H1 (cell line): ENCODE measurements at regions not wholly inside any gene's neighbourhood (a gene's known extent, or its start where the extent isn't known, plus 50 kb on each side); places are given as distances from the start of the nearest gene placed in this dataset.
A peak's percentile ranks its signal among the peaks of the same experiment; 100 is the strongest.

Experiments used
- CTCF ChIA-PET: fragments of 300-600 bp; sonication (Branson Sonifier 250); formaldehyde crosslinking; loops from one replicate; lab custom pipeline; 2021; ENCODE audit not compliant: partially characterized antibody; lab: Charles Lee
- POLR2A ChIA-PET: fragments of 300-600 bp; sonication (Branson Sonifier 250); formaldehyde crosslinking; loops from one replicate; lab custom pipeline; 2021; ENCODE audit warnings: inconsistent platforms; ENCODE audit not compliant: partially characterized antibody; lab: Charles Lee
- DNase-seq, 2 experiments: peaks; one replicate each; pipeline versions ENCODE4 v3.0.0 to v3.0.0-alpha.2; 2010 to 2022; ENCODE audit warnings: low spot score in 2 of 2, low read depth in 1 of 2, mixed read lengths in 1 of 2
- FAIRE-seq: peaks from 2 replicates; lab custom pipeline; 2011; peaks lifted over from hg19 to GRCh38; lab: Jason Lieb, UNC
- H2AFZ ChIP-seq: 2 replicates; pipeline ENCODE4 v1.8.1; 2012; ENCODE audit warnings: low read length, inconsistent platforms
- H2AK5ac ChIP-seq: 2 replicates; pipeline ENCODE4 v1.6.1; 2013; ENCODE audit warnings: low read depth, low read length
- H2BK120ac ChIP-seq: replicated peaks from 2 replicates; pipeline ENCODE3; 2013; ENCODE audit warnings: low read depth, low read length, inconsistent platforms
- H2BK12ac ChIP-seq: 2 replicates; pipeline ENCODE4 v1.6.1; 2013; ENCODE audit warnings: low read depth, low read length
- H2BK15ac ChIP-seq: 2 replicates; pipeline ENCODE4 v1.6.1; 2013; ENCODE audit warnings: low read length
- H2BK20ac ChIP-seq: 2 replicates; pipeline ENCODE4 v1.6.1; 2013; ENCODE audit warnings: low read length
- H2BK5ac ChIP-seq: 2 replicates; pipeline ENCODE4 v1.6.1; 2013; ENCODE audit warnings: low read depth, low read length
- H3K14ac ChIP-seq: 2 replicates; pipeline ENCODE4 v1.6.1; 2013; ENCODE audit warnings: inconsistent platforms; ENCODE audit not compliant: insufficient read length
- H3K18ac ChIP-seq: 2 replicates; pipeline ENCODE4 v1.6.1; 2013; ENCODE audit warnings: low read length; ENCODE audit errors: extremely low read depth
- H3K23ac ChIP-seq: 2 replicates; pipeline ENCODE4 v1.6.1; 2013; ENCODE audit warnings: inconsistent platforms; ENCODE audit not compliant: insufficient read length
- H3K23me2 ChIP-seq: 2 replicates; pipeline ENCODE4 v1.6.1; 2013; ENCODE audit warnings: low read depth, low read length
- H3K27ac ChIP-seq: 2 replicates; pipeline ENCODE4 v1.6.1; 2011; ENCODE audit warnings: low read depth, low read length, inconsistent platforms
- H3K27me3 ChIP-seq, 4 experiments: replicated peaks in 1 of 4; 1 replicate in 1 of 4; 2 replicates in 3 of 4; pipeline versions ENCODE4 v1.6.1 to v1.8.1; 2011 to 2013; ENCODE audit warnings: low read length in 3 of 4, mild to moderate bottlenecking in 3 of 4, inconsistent platforms in 2 of 4, mixed read lengths in 2 of 4, moderate library complexity in 1 of 4; ENCODE audit not compliant: control insufficient read depth in 3 of 4, insufficient read depth in 3 of 4; ENCODE audit errors: extremely low read depth in 1 of 4
- H3K36me3 ChIP-seq, 4 experiments: 2 replicates each; pipeline versions ENCODE4 v1.6.1 to v1.8.1; 2011 to 2013; ENCODE audit warnings: mild to moderate bottlenecking in 4 of 4, low read length in 3 of 4, moderate library complexity in 2 of 4, control low read depth in 1 of 4, inconsistent platforms in 1 of 4; ENCODE audit not compliant: insufficient read depth in 4 of 4, control insufficient read depth in 2 of 4
- H3K4ac ChIP-seq: replicated peaks from 2 replicates; pipeline ENCODE3; 2013; ENCODE audit warnings: low read length, low read depth, mixed read lengths, inconsistent platforms; ENCODE audit not compliant: insufficient read length
- H3K4me1 ChIP-seq, 4 experiments: replicated peaks in 1 of 4; 1 replicate in 1 of 4; 2 replicates in 3 of 4; pipeline versions ENCODE4 v1.6.1 to v1.8.1; 2011 to 2013; ENCODE audit warnings: low read length in 3 of 4, inconsistent platforms in 2 of 4, mixed read lengths in 1 of 4; ENCODE audit not compliant: insufficient read depth in 4 of 4, control insufficient read depth in 3 of 4
- H3K4me2 ChIP-seq, 2 experiments: 2 replicates each; pipeline versions ENCODE4 v1.6.1 to v1.8.1; 2011 to 2013; ENCODE audit warnings: low read depth in 2 of 2, low read length in 2 of 2, control low read depth in 1 of 2, inconsistent platforms in 1 of 2, mild to moderate bottlenecking in 1 of 2; ENCODE audit not compliant: insufficient read depth in 1 of 2
- H3K4me3 ChIP-seq, 4 experiments: fragments of 200-600, 300-600 bp in 1 of 4; sonication (generic), shearing (Covaris generic), sonication (Bioruptor Twin) in 1 of 4; 2 replicates each; pipeline versions ENCODE4 v1.5.1 to v1.8.1; 2011 to 2016; ENCODE audit warnings: low read length in 4 of 4, low read depth in 3 of 4, control low read depth in 2 of 4, inconsistent platforms in 2 of 4, mild to moderate bottlenecking in 2 of 4, mixed read lengths in 1 of 4, moderate library complexity in 1 of 4; ENCODE audit not compliant: insufficient read depth in 2 of 4; ENCODE audit errors: extremely low read depth in 1 of 4
- H3K56ac ChIP-seq: replicated peaks from 2 replicates; pipeline ENCODE3; 2013; ENCODE audit warnings: low read depth, mild to moderate bottlenecking, mixed read lengths, low read length, inconsistent platforms; ENCODE audit not compliant: insufficient read length
- H3K79me1 ChIP-seq: 2 replicates; pipeline ENCODE4 v1.6.1; 2013; ENCODE audit warnings: low read depth, low read length, control low read depth
- H3K79me2 ChIP-seq, 2 experiments: 2 replicates each; pipeline versions ENCODE4 v1.6.1 to v1.8.1; 2012 to 2013; ENCODE audit warnings: low read length in 2 of 2, mild to moderate bottlenecking in 2 of 2, inconsistent platforms in 1 of 2; ENCODE audit not compliant: insufficient read depth in 2 of 2, control insufficient read depth in 1 of 2
- H3K9ac ChIP-seq, 4 experiments: replicated peaks in 1 of 4; 1 replicate in 1 of 4; 2 replicates in 3 of 4; pipeline versions ENCODE4 v1.6.1 to v1.8.1; 2011 to 2013; ENCODE audit warnings: low read depth in 3 of 4, low read length in 3 of 4, control low read depth in 2 of 4, mild to moderate bottlenecking in 2 of 4, moderate library complexity in 2 of 4, inconsistent platforms in 1 of 4; ENCODE audit errors: extremely low read depth in 1 of 4
- H3K9me3 ChIP-seq, 2 experiments: 2 replicates each; pipeline versions ENCODE4 v1.6.1 to v1.8.1; 2012 to 2013; ENCODE audit warnings: mild to moderate bottlenecking in 2 of 2, moderate library complexity in 2 of 2, control low read depth in 1 of 2, inconsistent platforms in 1 of 2, low read depth in 1 of 2, low read length in 1 of 2, mixed read lengths in 1 of 2; ENCODE audit not compliant: insufficient read depth in 2 of 2
- H4K20me1 ChIP-seq, 2 experiments: replicated peaks in 1 of 2; 2 replicates each; pipeline versions ENCODE3 to v1.8.1; 2011 to 2013; ENCODE audit warnings: inconsistent platforms in 2 of 2, low read length in 2 of 2, mild to moderate bottlenecking in 1 of 2; ENCODE audit not compliant: insufficient read depth in 2 of 2, control insufficient read depth in 1 of 2
- H4K5ac ChIP-seq: 2 replicates; pipeline ENCODE4 v1.6.1; 2013; ENCODE audit warnings: low read length, low read depth, mixed read lengths, inconsistent platforms; ENCODE audit not compliant: insufficient read length
- H4K8ac ChIP-seq: 2 replicates; pipeline ENCODE4 v1.8.0; 2013; ENCODE audit warnings: mild to moderate bottlenecking, moderate library complexity, low read length, inconsistent platforms; ENCODE audit not compliant: insufficient read depth; ENCODE audit errors: extremely low read depth
- H4K91ac ChIP-seq: replicated peaks from 2 replicates; pipeline ENCODE3; 2013; ENCODE audit warnings: low read length, mixed read lengths, inconsistent platforms; ENCODE audit not compliant: insufficient read length
- EP300 ChIP-seq, 2 experiments: IDR thresholded peaks; 1 replicate in 1 of 2; 2 replicates in 1 of 2; pipeline ENCODE4 v1.6.1; 2011 to 2012; ENCODE audit warnings: low read depth in 2 of 2, low read length in 2 of 2, mild to moderate bottlenecking in 2 of 2, borderline replicate concordance in 1 of 2, inconsistent platforms in 1 of 2, moderate library complexity in 1 of 2
- GTF2F1 ChIP-seq: IDR thresholded peaks from 2 replicates; pipeline ENCODE4 v1.6.1; 2012; ENCODE audit warnings: low read depth, low read length, improper control_type of control experiment, borderline replicate concordance
- KDM1A ChIP-seq: fragments of 200-600, 300-600 bp; sonication (generic); IDR thresholded peaks from 2 replicates; pipeline ENCODE4 v1.7.1; 2016; ENCODE audit warnings: mild to moderate bottlenecking, low read length, borderline replicate concordance
- POLR2A ChIP-seq, 2 experiments: IDR thresholded peaks; 1 replicate in 1 of 2; 2 replicates in 1 of 2; pipeline ENCODE4 v1.6.1; 2011; ENCODE audit warnings: low read depth in 2 of 2, low read length in 2 of 2, mild to moderate bottlenecking in 2 of 2; ENCODE audit errors: control extremely low read depth in 1 of 2
- POU5F1 ChIP-seq: IDR thresholded peaks from 2 replicates; pipeline ENCODE4 v1.6.1; 2011; ENCODE audit warnings: low read depth, mild to moderate bottlenecking, low read length, moderate library complexity
- RBBP5 ChIP-seq: IDR thresholded peaks from 2 replicates; pipeline ENCODE4 v1.7.1; 2012; ENCODE audit warnings: low read depth, mild to moderate bottlenecking, inconsistent platforms, low read length, moderate library complexity, borderline replicate concordance
- RNF2 ChIP-seq: fragments of 200-900, 300-1000 bp; sonication (generic); IDR thresholded peaks from 2 replicates; pipeline ENCODE4 v1.7.1; 2016; ENCODE audit warnings: borderline replicate concordance, low read depth, mild to moderate bottlenecking, antibody characterized with exemption, low read length; ENCODE audit not compliant: poor library complexity, severe bottlenecking; ENCODE audit errors: missing control alignments
- RXRA ChIP-seq: IDR thresholded peaks from 2 replicates; pipeline ENCODE4 v1.6.1; 2011; ENCODE audit warnings: low read depth, mild to moderate bottlenecking, low read length, moderate library complexity; ENCODE audit not compliant: insufficient read depth
- SIN3A ChIP-seq, 2 experiments: IDR thresholded peaks in 1 of 2; conservative IDR thresholded peaks in 1 of 2; 2 replicates each; pipeline ENCODE4 v1.6.1; 2011 to 2012; ENCODE audit warnings: low read length in 2 of 2, improper control_type of control experiment in 1 of 2, low read depth in 1 of 2, mild to moderate bottlenecking in 1 of 2
- SIX5 ChIP-seq: IDR thresholded peaks from 2 replicates; pipeline ENCODE4 v1.6.1; 2011; ENCODE audit warnings: mild to moderate bottlenecking, low read depth, low read length
- TAF1 ChIP-seq: IDR thresholded peaks from 2 replicates; pipeline ENCODE4 v1.6.1; 2011; ENCODE audit warnings: mild to moderate bottlenecking, low read depth, low read length
- WGBS, 2 experiments: shearing (Covaris generic) in 1 of 2; methylation state at CpG; one replicate each; pipeline versions ENCODE4 v1.1.6 to v1.1.7; 2013 to 2015; ENCODE audit warnings: low lambda C conversion rate in 2 of 2, mixed read lengths in 2 of 2, inconsistent platforms in 1 of 2, low coverage in 1 of 2, missing lambda C conversion rate in 1 of 2; ENCODE audit not compliant: insufficient replicate concordance in 2 of 2, insufficient coverage in 1 of 2, insufficient read length in 1 of 2; ENCODE audit errors: extremely low coverage in 1 of 2, missing lambda C conversion rate in 1 of 2; 5-methylcytosine and 5-hydroxymethylcytosine counted together
- TF ChIP-seq, protein P1 (sequence below): IDR thresholded peaks from 2 replicates; pipeline ENCODE4 v1.6.1; 2011; ENCODE audit warnings: low read length, improper control_type of control experiment

- no peaks in the 10 kb centered on the region for H3K36me3 ChIP-seq
- H3K27ac ChIP-seq: no peak overlapping the region
- H3K18ac ChIP-seq: no peak overlapping the region
- H2BK120ac ChIP-seq: no peak overlapping the region
- no peaks in the 10 kb centered on the region for H3K27me3 ChIP-seq
- H2AK5ac ChIP-seq: no peak overlapping the region
- H2BK20ac ChIP-seq: no peak overlapping the region
- no peaks in the 10 kb centered on the region for H3K23me2 ChIP-seq
- H4K20me1 ChIP-seq: no peaks in the 10 kb centered on the region
- no peak overlapping the region for H2BK15ac ChIP-seq
- H4K5ac ChIP-seq: no peak overlapping the region
- no peak overlapping the region for H3K23ac ChIP-seq
- no peaks in the 10 kb centered on the region for H3K79me2 ChIP-seq
- no peak for DNase-seq
- no peak overlapping the region for H4K91ac ChIP-seq
- H3K14ac ChIP-seq: no peak overlapping the region
- H3K56ac ChIP-seq: no peak overlapping the region
- H3K4me2 ChIP-seq: no peak overlapping the region
- no peaks in the 10 kb centered on the region for H3K79me1 ChIP-seq
- WGBS, 2 experiments: 98% methylated on average over 7 of the region's 7 CpGs; no CpG with 5 or more reads in 1 of the 2 experiments
- no peak overlapping the region for H3K4ac ChIP-seq
- H2AFZ ChIP-seq: 0 out of 2 replicates have a peak overlapping the region, but pooled peaks have one; percentile 34
- no peaks in the 10 kb centered on the region for H3K4me1 ChIP-seq
- ChIA-PET CTCF (no interaction called here), POLR2A (no interaction called here)
- H3K9ac ChIP-seq: no peak overlapping the region
- no peaks in the 10 kb centered on the region for H3K9me3 ChIP-seq
- H2BK12ac ChIP-seq: no peak overlapping the region
- H4K8ac ChIP-seq: no peak overlapping the region
- no peak overlapping the region for H2BK5ac ChIP-seq
- no peak for FAIRE-seq
- H3K4me3 ChIP-seq: no peak overlapping the region
- TF ChIP-seq SIN3A (conservative IDR thresholded peaks at IDR 0.05 in 1 of 2, IDR thresholded peaks at IDR 0.05 in 1 of 2; ENCODE audit: low read depth in 1 of 2, low read length in 2 of 2): no peak
- TF ChIP-seq, protein P1, sequence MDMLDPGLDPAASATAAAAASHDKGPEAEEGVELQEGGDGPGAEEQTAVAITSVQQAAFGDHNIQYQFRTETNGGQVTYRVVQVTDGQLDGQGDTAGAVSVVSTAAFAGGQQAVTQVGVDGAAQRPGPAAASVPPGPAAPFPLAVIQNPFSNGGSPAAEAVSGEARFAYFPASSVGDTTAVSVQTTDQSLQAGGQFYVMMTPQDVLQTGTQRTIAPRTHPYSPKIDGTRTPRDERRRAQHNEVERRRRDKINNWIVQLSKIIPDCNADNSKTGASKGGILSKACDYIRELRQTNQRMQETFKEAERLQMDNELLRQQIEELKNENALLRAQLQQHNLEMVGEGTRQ: no peak
- no peak for TF ChIP-seq GTF2F1
- TF ChIP-seq POU5F1: no peak
- TF ChIP-seq SIX5: no peak
- no peak for TF ChIP-seq KDM1A
- TF ChIP-seq RBBP5: no peak
- TF ChIP-seq TAF1: no peak
- no peak for TF ChIP-seq RNF2
- TF ChIP-seq EP300 (IDR thresholded peaks at IDR 0.05; ENCODE audit: borderline replicate concordance in 1 of 2, low read depth in 2 of 2, low read length in 2 of 2): no peak
- no peak for TF ChIP-seq RXRA
- no peak for TF ChIP-seq POLR2A (IDR thresholded peaks at IDR 0.05; ENCODE audit: control extremely low read depth in 1 of 2, low read depth in 2 of 2, low read length in 2 of 2)
Observed at GRCh38 chr9:108207561-108208165, 648.1 kb downstream of the ACTL7B start.
